ENCODE measurements at regions not wholly inside any gene's neighbourhood (a gene's known extent, or its start where the extent isn't known, plus 50 kb on each side); places are given as distances from the start of the nearest gene placed in this dataset.

GRCh38 chr17:83155128-83156121, 76.0 kb downstream of the METRNL start:
- H3K4me3 ChIP-seq = peak overlapping the region; percentile 41
- DNase-seq = peak; percentile 98
- H3K9ac ChIP-seq = peak overlapping the region; percentile 86
- no peaks in the 10 kb centered on the region for H3K36me3 ChIP-seq (ENCODE audit: low read depth)
- no peaks in the 10 kb centered on the region for H4K20me1 ChIP-seq (ENCODE audit: insufficient read depth)
- H3F3A ChIP-seq (ENCODE audit: insufficient read depth) = peaks cover 21% of the 10 kb centered on the region
- H2AFZ ChIP-seq = peak overlapping the region; percentile 70
- H3K9me3 ChIP-seq (ENCODE audit: low read depth) = no peaks in the 10 kb centered on the region
- H3K27ac ChIP-seq = peak overlapping the region; percentile 99
- H3K9me2 ChIP-seq (ENCODE audit: insufficient read depth) = no peaks in the 10 kb centered on the region
- in situ Hi-C loops (cut with MboI) = no loop called here
- H3K79me2 ChIP-seq (ENCODE audit: insufficient read depth) = no peaks in the 10 kb centered on the region
- TF ChIP-seq EZH2phosphoT487 (IDR thresholded peaks at IDR 0.05; ENCODE audit: insufficient read depth, low read depth) (no peak), EZH2 (IDR thresholded peaks at IDR 0.05; ENCODE audit: insufficient read depth, poor library complexity, severe bottlenecking) (no peak)
- H3K4me1 ChIP-seq (ENCODE audit: insufficient read depth) = peaks cover 16% of the 10 kb centered on the region
- H3K27me3 ChIP-seq (replicated peaks; ENCODE audit: insufficient read depth) = no peaks in the 10 kb centered on the region
- 30 to 32% methylated on average over 30 to 32 of the region's 32 CpGs for WGBS, 2 experiments (ENCODE audit: low coverage in 1 of 2, low lambda C conversion rate in 2 of 2, missing lambda C conversion rate in 2 of 2)
- peak overlapping the region; percentile 71 for H3K4me2 ChIP-seq (ENCODE audit: unreplicated experiment)

GRCh38 chr17:83156408-83156807, 77.0 kb downstream of the METRNL start:
- H4K20me1 ChIP-seq (ENCODE audit: insufficient read depth) = no peaks in the 10 kb centered on the region
- H3K27ac ChIP-seq = peak overlapping the region; percentile 99
- DNase-seq = no peak
- H3K79me2 ChIP-seq (ENCODE audit: insufficient read depth) = no peaks in the 10 kb centered on the region
- H3K36me3 ChIP-seq (ENCODE audit: low read depth) = no peaks in the 10 kb centered on the region
- peaks cover 20% of the 10 kb centered on the region for H3K4me1 ChIP-seq (ENCODE audit: insufficient read depth)
- in situ Hi-C loops (cut with MboI) = no loop called here
- TF ChIP-seq EZH2phosphoT487 (IDR thresholded peaks at IDR 0.05; ENCODE audit: insufficient read depth, low read depth) (no peak), EZH2 (IDR thresholded peaks at IDR 0.05; ENCODE audit: insufficient read depth, poor library complexity, severe bottlenecking) (no peak)
- 95 to 96% methylated on average over 11 of the region's 11 CpGs for WGBS, 2 experiments (ENCODE audit: low coverage in 1 of 2, low lambda C conversion rate in 2 of 2, missing lambda C conversion rate in 2 of 2)
- no peaks in the 10 kb centered on the region for H3K27me3 ChIP-seq (replicated peaks; ENCODE audit: insufficient read depth)
- no peaks in the 10 kb centered on the region for H3K9me2 ChIP-seq (ENCODE audit: insufficient read depth)
- peaks cover 21% of the 10 kb centered on the region for H3F3A ChIP-seq (ENCODE audit: insufficient read depth)
- peak overlapping the region; percentile 86 for H3K9ac ChIP-seq
- H3K9me3 ChIP-seq (ENCODE audit: low read depth) = no peaks in the 10 kb centered on the region
- H3K4me3 ChIP-seq = no peak overlapping the region
- no peak overlapping the region for H3K4me2 ChIP-seq (ENCODE audit: unreplicated experiment)
- H2AFZ ChIP-seq = no peak overlapping the region

GRCh38 chr17:83159204-83160049, 80.0 kb downstream of the METRNL start:
- Histone ChIP-seq H3K4me2 (ENCODE audit: unreplicated experiment) (no peak overlapping the region), H3K27ac (no peak overlapping the region), H3K4me1 (ENCODE audit: insufficient read depth) (peaks cover 31% of the 10 kb centered on the region), H3F3A (ENCODE audit: insufficient read depth) (peaks cover 21% of the 10 kb centered on the region), H3K9me3 (ENCODE audit: low read depth) (no peaks in the 10 kb centered on the region), H3K36me3 (ENCODE audit: low read depth) (no peaks in the 10 kb centered on the region), H3K4me3 (no peak overlapping the region), H3K79me2 (ENCODE audit: insufficient read depth) (no peaks in the 10 kb centered on the region), H3K9me2 (ENCODE audit: insufficient read depth) (no peaks in the 10 kb centered on the region), H2AFZ (no peak overlapping the region), H3K27me3 (replicated peaks; ENCODE audit: insufficient read depth) (no peaks in the 10 kb centered on the region), H3K9ac (no peak overlapping the region), H4K20me1 (ENCODE audit: insufficient read depth) (no peaks in the 10 kb centered on the region)
- in situ Hi-C loops (cut with MboI) = no loop called here
- TF ChIP-seq EZH2 (IDR thresholded peaks at IDR 0.05; ENCODE audit: insufficient read depth, poor library complexity, severe bottlenecking) = no peak
- WGBS, 2 experiments (ENCODE audit: low coverage in 1 of 2, low lambda C conversion rate in 2 of 2, missing lambda C conversion rate in 2 of 2) = 91 to 93% methylated on average over 19 of the region's 19 CpGs
- no peak for DNase-seq

GRCh38 chr17:83160443-83161297, 81.3 kb downstream of the METRNL start:
- 87 to 92% methylated on average over 16 to 19 of the region's 19 CpGs for WGBS, 2 experiments (ENCODE audit: low coverage in 1 of 2, low lambda C conversion rate in 2 of 2, missing lambda C conversion rate in 2 of 2)
- Histone ChIP-seq H3K79me2 (ENCODE audit: insufficient read depth) (no peaks in the 10 kb centered on the region), H3K4me1 (ENCODE audit: insufficient read depth) (peaks cover 26% of the 10 kb centered on the region), H3K9me3 (ENCODE audit: low read depth) (no peaks in the 10 kb centered on the region), H3K4me3 (no peak overlapping the region), H3K27ac (peak overlapping the region; percentile 63), H3K9me2 (ENCODE audit: insufficient read depth) (no peaks in the 10 kb centered on the region), H4K20me1 (ENCODE audit: insufficient read depth) (no peaks in the 10 kb centered on the region), H3K9ac (peak overlapping the region; percentile 64), H3K27me3 (replicated peaks; ENCODE audit: insufficient read depth) (no peaks in the 10 kb centered on the region), H3K4me2 (ENCODE audit: unreplicated experiment) (no peak overlapping the region), H2AFZ (no peak overlapping the region), H3K36me3 (ENCODE audit: low read depth) (no peaks in the 10 kb centered on the region), H3F3A (ENCODE audit: insufficient read depth) (peaks cover 20% of the 10 kb centered on the region)
- no peak for TF ChIP-seq EZH2 (IDR thresholded peaks at IDR 0.05; ENCODE audit: insufficient read depth, poor library complexity, severe bottlenecking)
- no peak for TF ChIP-seq EZH2phosphoT487 (IDR thresholded peaks at IDR 0.05; ENCODE audit: insufficient read depth, low read depth)
- in situ Hi-C loops (cut with MboI) = no loop called here
- no peak for DNase-seq

Measured in GM23248 (cell line).